Adrenal gland (tissue), 5 donors: ENCODE measurements at regions not wholly inside any gene's neighbourhood (a gene's known extent, or its start where the extent isn't known, plus 50 kb on each side); places are given as distances from the start of the nearest gene placed in this dataset.

ENCODE experiments used
- CTCF ChIP-seq, 6 experiments: fragments of 450-650 bp in 4 of 6; fragments of 200-600 bp in 2 of 6; sonication (generic) in 1 of 6; IDR thresholded peaks; 1 replicate in 5 of 6; 2 replicates in 1 of 6; pipeline versions ENCODE4 v1.5.1 to v1.8.0; 2016 to 2021; ENCODE audit warnings: antibody characterized with exemption in 6 of 6, mild to moderate bottlenecking in 2 of 6, moderate library complexity in 1 of 6
- POLR2A ChIP-seq, 2 donors: fragments of 450-650 bp; IDR thresholded peaks; one replicate each; pipeline ENCODE4 v1.6.1; 2017; ENCODE audit warnings: antibody characterized with exemption in 2 of 2, mild to moderate bottlenecking in 2 of 2, moderate library complexity in 1 of 2
- donor health status: DM: no; HTN: no; CAD: no.

GRCh38 chr3:106458952-106459351, 590.1 kb upstream of the CBLB start:
- no peak for TF ChIP-seq CTCF (IDR thresholded peaks at IDR 0.05)
- TF ChIP-seq POLR2A (IDR thresholded peaks at IDR 0.05), result no peak
